ENCODE measurements at regions not wholly inside any gene's neighbourhood (a gene's known extent, or its start where the extent isn't known, plus 50 kb on each side); places are given as distances from the start of the nearest gene placed in this dataset.

- Histone ChIP-seq H3K27me3 (replicated peaks in 1 of 4; ENCODE audit: control insufficient read depth in 3 of 4, extremely low read depth in 1 of 4, insufficient read depth in 3 of 4, low read length in 3 of 4) (no peaks in the 10 kb centered on the region), H3K9ac (replicated peaks in 1 of 4; ENCODE audit: extremely low read depth in 1 of 4, low read depth in 3 of 4, low read length in 3 of 4) (no peak overlapping the region), H3K14ac (ENCODE audit: insufficient read length) (no peak overlapping the region), H2BK15ac (ENCODE audit: low read length) (no peak overlapping the region), H2BK20ac (ENCODE audit: low read length) (no peak overlapping the region), H3K4ac (replicated peaks; ENCODE audit: insufficient read length, low read depth, low read length) (no peak overlapping the region), H3K23ac (ENCODE audit: insufficient read length) (no peak overlapping the region), H3K23me2 (ENCODE audit: low read depth, low read length) (no peaks in the 10 kb centered on the region), H3K9me3 (ENCODE audit: insufficient read depth in 2 of 2, low read depth in 1 of 2, low read length in 1 of 2) (no peaks in the 10 kb centered on the region), H2BK12ac (ENCODE audit: low read depth, low read length) (no peak overlapping the region), H4K5ac (ENCODE audit: insufficient read length, low read depth, low read length) (no peak overlapping the region), H4K91ac (replicated peaks; ENCODE audit: insufficient read length, low read length) (no peak overlapping the region), H3K18ac (ENCODE audit: extremely low read depth, low read length) (no peak overlapping the region), H2AFZ (ENCODE audit: low read length) (no peak overlapping the region), H3K79me1 (ENCODE audit: low read depth, low read length) (no peaks in the 10 kb centered on the region), H4K20me1 (replicated peaks in 1 of 2; ENCODE audit: control insufficient read depth in 1 of 2, insufficient read depth in 2 of 2, low read length in 2 of 2) (no peaks in the 10 kb centered on the region), H2BK120ac (replicated peaks; ENCODE audit: low read depth, low read length) (no peak overlapping the region), H3K79me2 (ENCODE audit: control insufficient read depth in 1 of 2, insufficient read depth in 2 of 2, low read length in 2 of 2) (no peaks in the 10 kb centered on the region), H2AK5ac (ENCODE audit: low read depth, low read length) (no peak overlapping the region), H3K4me3 (ENCODE audit: extremely low read depth in 1 of 4, insufficient read depth in 2 of 4, low read depth in 3 of 4, low read length in 4 of 4) (no peak overlapping the region), H3K36me3 (ENCODE audit: control insufficient read depth in 2 of 4, insufficient read depth in 4 of 4, low read length in 3 of 4) (no peaks in the 10 kb centered on the region), H3K56ac (replicated peaks; ENCODE audit: insufficient read length, low read depth, low read length) (no peak overlapping the region), H3K4me2 (ENCODE audit: insufficient read depth in 1 of 2, low read depth in 2 of 2, low read length in 2 of 2) (no peak overlapping the region), H2BK5ac (ENCODE audit: low read depth, low read length) (no peak overlapping the region), H3K4me1 (replicated peaks in 1 of 4; ENCODE audit: control insufficient read depth in 3 of 4, insufficient read depth in 4 of 4, low read length in 3 of 4) (no peaks in the 10 kb centered on the region), H4K8ac (ENCODE audit: extremely low read depth, insufficient read depth, low read length) (no peak overlapping the region), H3K27ac (ENCODE audit: low read depth, low read length) (no peak overlapping the region)
- FAIRE-seq (no peak), DNase-seq (ENCODE audit: low read depth in 1 of 2, low spot score in 2 of 2) (no peak)
- ChIA-PET POLR2A (ENCODE audit: partially characterized antibody) (no interaction called here), CTCF (ENCODE audit: partially characterized antibody) (no interaction called here)
- no peak for TF ChIP-seq TCF12 (IDR thresholded peaks at IDR 0.05; ENCODE audit: low read depth, low read length)
- TF ChIP-seq GTF2F1 (IDR thresholded peaks at IDR 0.05; ENCODE audit: borderline replicate concordance, low read depth, low read length): no peak
- no peak for TF ChIP-seq ATF2 (IDR thresholded peaks at IDR 0.05; ENCODE audit: low read length)
- TF ChIP-seq PHF8 (conservative IDR thresholded peaks at IDR 0.05; ENCODE audit: low read depth, low read length): no peak
- TF ChIP-seq RBBP5 (IDR thresholded peaks at IDR 0.05; ENCODE audit: borderline replicate concordance, low read depth, low read length): no peak
- no peak for TF ChIP-seq BCL11A (IDR thresholded peaks at IDR 0.05; ENCODE audit: low read depth in 2 of 2, low read length in 2 of 2)
- TF ChIP-seq HDAC6 (IDR thresholded peaks at IDR 0.05; ENCODE audit: low read depth, low read length): no peak
- TF ChIP-seq EP300 (IDR thresholded peaks at IDR 0.05; ENCODE audit: borderline replicate concordance in 1 of 2, low read depth in 2 of 2, low read length in 2 of 2): no peak
- TF ChIP-seq CTBP2 (IDR thresholded peaks at IDR 0.05; ENCODE audit: borderline replicate concordance, insufficient read depth, insufficient read length, low read length): no peak
- TF ChIP-seq KDM5A (IDR thresholded peaks at IDR 0.05; ENCODE audit: low read length): no peak
- no peak for TF ChIP-seq GABPA (IDR thresholded peaks at IDR 0.05; ENCODE audit: borderline replicate concordance, insufficient read depth, low read length)
- TF ChIP-seq SP1 (IDR thresholded peaks at IDR 0.05; ENCODE audit: low read depth, low read length): no peak
- TF ChIP-seq E2F6 (IDR thresholded peaks at IDR 0.05): no peak
- no peak for TF ChIP-seq SUZ12 (IDR thresholded peaks at IDR 0.05; ENCODE audit: low read length)
These were observed 339.4 kb downstream of the SIPA1L2 start for GRCh38 chr1:232290570-232290969.

Data from H1 (cell line).